Spleen (tissue), 7 donors: ENCODE measurements at regions not wholly inside any gene's neighbourhood (a gene's known extent, or its start where the extent isn't known, plus 50 kb on each side); places are given as distances from the start of the nearest gene placed in this dataset.
"Not testable (repeated sequence)": the region's sequence is repeated elsewhere in the genome, so short reads cannot be mapped to it uniquely, and the experiment has no call there.

Experiments
- POLR2A ChIP-seq, 3 donors: fragments of 450-650 bp; IDR thresholded peaks; one replicate each; pipeline ENCODE4 v1.5.1; 2017; ENCODE audit warnings: antibody characterized with exemption in 3 of 3, mild to moderate bottlenecking in 1 of 3
- POLR2AphosphoS5 ChIP-seq, 3 donors: sonication (generic); formaldehyde crosslinking; IDR thresholded peaks; one replicate each; pipeline ENCODE4 v1.5.1; 2017; ENCODE audit warnings: antibody characterized with exemption in 3 of 3
- TF ChIP-seq, protein P1 (sequence below), 11 experiments: fragments of 200-600 bp in 7 of 11; fragments of 450-650 bp in 4 of 11; sonication (generic) in 4 of 11; IDR thresholded peaks in 8 of 11; conservative IDR thresholded peaks in 3 of 11; 1 replicate in 7 of 11; 2 replicates in 4 of 11; pipeline versions ENCODE4 v1.4.0 to v1.8.0; 2016 to 2021; ENCODE audit warnings: antibody characterized with exemption in 11 of 11, inconsistent platforms in 4 of 11, mild to moderate bottlenecking in 1 of 11
- donor health status: DM: no; HTN: no; CAD: no; lungs with moderate emphysema.
- donor health status: DM: no; HTN: no; CAD: no.
- donor health status: DM: no; HTN: no; CAD: no.

GRCh38 chr18:10179326-10179725, 265.5 kb downstream of the VAPA start:
- TF ChIP-seq, protein P1, sequence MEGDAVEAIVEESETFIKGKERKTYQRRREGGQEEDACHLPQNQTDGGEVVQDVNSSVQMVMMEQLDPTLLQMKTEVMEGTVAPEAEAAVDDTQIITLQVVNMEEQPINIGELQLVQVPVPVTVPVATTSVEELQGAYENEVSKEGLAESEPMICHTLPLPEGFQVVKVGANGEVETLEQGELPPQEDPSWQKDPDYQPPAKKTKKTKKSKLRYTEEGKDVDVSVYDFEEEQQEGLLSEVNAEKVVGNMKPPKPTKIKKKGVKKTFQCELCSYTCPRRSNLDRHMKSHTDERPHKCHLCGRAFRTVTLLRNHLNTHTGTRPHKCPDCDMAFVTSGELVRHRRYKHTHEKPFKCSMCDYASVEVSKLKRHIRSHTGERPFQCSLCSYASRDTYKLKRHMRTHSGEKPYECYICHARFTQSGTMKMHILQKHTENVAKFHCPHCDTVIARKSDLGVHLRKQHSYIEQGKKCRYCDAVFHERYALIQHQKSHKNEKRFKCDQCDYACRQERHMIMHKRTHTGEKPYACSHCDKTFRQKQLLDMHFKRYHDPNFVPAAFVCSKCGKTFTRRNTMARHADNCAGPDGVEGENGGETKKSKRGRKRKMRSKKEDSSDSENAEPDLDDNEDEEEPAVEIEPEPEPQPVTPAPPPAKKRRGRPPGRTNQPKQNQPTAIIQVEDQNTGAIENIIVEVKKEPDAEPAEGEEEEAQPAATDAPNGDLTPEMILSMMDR (IDR thresholded peaks at IDR 0.05 in 8 of 11, conservative IDR thresholded peaks at IDR 0.05 in 3 of 11), result not testable (repeated sequence)
- TF ChIP-seq POLR2A, POLR2AphosphoS5 (IDR thresholded peaks at IDR 0.05): not testable (repeated sequence)
